Stimulated activated CD8-positive, alpha-beta memory T cell treated with anti-CD3 and anti-CD28 coated beads, Interleukin-2, amount 100 ng/mL, for 48 hours (primary cell): ENCODE measurements at regions not wholly inside any gene's neighbourhood (a gene's known extent, or its start where the extent isn't known, plus 50 kb on each side); places are given as distances from the start of the nearest gene placed in this dataset.

Experiments used
- DNase-seq, 2 donors: peaks; one replicate each; pipeline ENCODE4 v3.0.0-alpha.2; 2020; ENCODE audit warnings: low read depth in 2 of 2

GRCh38 chr15:46815240-46815639 is 902.1 kb upstream of the SEMA6D start:
- no peak for DNase-seq

GRCh38 chr15:46815765-46816164 is 901.5 kb upstream of the SEMA6D start:
- no peak for DNase-seq

GRCh38 chr15:46848704-46849103 is 868.6 kb upstream of the SEMA6D start:
- no peak for DNase-seq

GRCh38 chr15:46853600-46853999 is 863.7 kb upstream of the SEMA6D start:
- DNase-seq, result no peak

GRCh38 chr15:46854564-46854963 is 862.7 kb upstream of the SEMA6D start:
- DNase-seq, result no peak

GRCh38 chr15:46855388-46855787 is 861.9 kb upstream of the SEMA6D start:
- DNase-seq, result no peak

- no peak for DNase-seq
Measured at GRCh38 chr15:46856839-46857502, 860.3 kb upstream of the SEMA6D start.

GRCh38 chr15:46858150-46858549 is 859.2 kb upstream of the SEMA6D start:
- no peak for DNase-seq

- DNase-seq, result no peak
Measured at GRCh38 chr15:46861796-46862195, 855.5 kb upstream of the SEMA6D start.

GRCh38 chr15:46865155-46865554 is 852.1 kb upstream of the SEMA6D start:
- no peak for DNase-seq

GRCh38 chr15:46872286-46872980 is 844.9 kb upstream of the SEMA6D start:
- no peak for DNase-seq

- DNase-seq, result no peak
Measured at GRCh38 chr15:46872981-46873330, 844.3 kb upstream of the SEMA6D start.

- no peak for DNase-seq
Measured at GRCh38 chr15:46879032-46879770, 838.1 kb upstream of the SEMA6D start.

- no peak for DNase-seq
Measured at GRCh38 chr15:46880791-46881190, 836.5 kb upstream of the SEMA6D start.

- no peak for DNase-seq
Measured at GRCh38 chr15:46892621-46893160, 824.6 kb upstream of the SEMA6D start.

GRCh38 chr15:46894644-46895043 is 822.7 kb upstream of the SEMA6D start:
- no peak for DNase-seq

GRCh38 chr15:46897266-46897665 is 820.0 kb upstream of the SEMA6D start:
- no peak for DNase-seq

- DNase-seq, result no peak
Measured at GRCh38 chr15:46901001-46901400, 816.3 kb upstream of the SEMA6D start.

GRCh38 chr15:46917721-46918252 is 799.5 kb upstream of the SEMA6D start:
- no peak for DNase-seq

GRCh38 chr15:46918462-46919140 is 798.7 kb upstream of the SEMA6D start:
- no peak for DNase-seq

- DNase-seq, result no peak
Measured at GRCh38 chr15:46921891-46922290, 795.4 kb upstream of the SEMA6D start.

- no peak for DNase-seq
Measured at GRCh38 chr15:46930426-46930825, 786.9 kb upstream of the SEMA6D start.
